ENCODE measurements at regions not wholly inside any gene's neighbourhood (a gene's known extent, or its start where the extent isn't known, plus 50 kb on each side); places are given as distances from the start of the nearest gene placed in this dataset.

- H3K4me2 ChIP-seq (ENCODE audit: insufficient read depth, low read length, poor library complexity, severe bottlenecking), result no peak overlapping the region
- no peak overlapping the region for H3K4me3 ChIP-seq (ENCODE audit: low read length in 2 of 2)
- no peak overlapping the region for H2AK5ac ChIP-seq (ENCODE audit: low read depth, low read length)
- H3K14ac ChIP-seq (ENCODE audit: low read length), result no peak overlapping the region
- H2BK120ac ChIP-seq (ENCODE audit: low read depth, low read length), result no peak overlapping the region
- H2BK15ac ChIP-seq (ENCODE audit: low read length), result no peak overlapping the region
- no peak overlapping the region for H2BK5ac ChIP-seq (ENCODE audit: low read length)
- no peak overlapping the region for H3K23ac ChIP-seq (ENCODE audit: low read depth, low read length, poor library complexity)
- H2AFZ ChIP-seq (ENCODE audit: low read length), result no peak overlapping the region
- peaks cover 0 to 3% of the 10 kb centered on the region in 2 donors for H3K4me1 ChIP-seq (ENCODE audit: control insufficient read depth in 2 of 2, insufficient read depth in 1 of 2, low read depth in 1 of 2, low read length in 2 of 2)
- no CpG with 5 or more reads among the region's 1 CpG for WGBS, 2 donors (ENCODE audit: extremely low coverage in 2 of 2, insufficient read length in 2 of 2, insufficient replicate concordance in 1 of 2)
- no peak overlapping the region for H3K9ac ChIP-seq (ENCODE audit: low read depth, low read length, poor library complexity)
- no peak overlapping the region for H4K91ac ChIP-seq (ENCODE audit: low read depth, low read length, poor library complexity)
- no peaks in the 10 kb centered on the region for H3K36me3 ChIP-seq (replicated peaks in 1 of 2; ENCODE audit: control insufficient read depth in 2 of 2, insufficient read depth in 2 of 2, low read length in 2 of 2)
- H3K27ac ChIP-seq (replicated peaks; ENCODE audit: low read length), result no peak overlapping the region
- H2BK12ac ChIP-seq (ENCODE audit: low read length), result no peak overlapping the region
- no peaks in the 10 kb centered on the region for H3K79me1 ChIP-seq (ENCODE audit: low read depth, low read length)
- no peaks in the 10 kb centered on the region for H3K9me3 ChIP-seq (replicated peaks in 1 of 2; ENCODE audit: control insufficient read depth in 2 of 2, insufficient read depth in 1 of 2, low read depth in 1 of 2, low read length in 2 of 2)
- H3K4ac ChIP-seq (ENCODE audit: low read length), result no peak overlapping the region
- no peak for DNase-seq (ENCODE audit: low spot score)
- H3K18ac ChIP-seq (ENCODE audit: low read length), result no peak overlapping the region
- H4K8ac ChIP-seq (ENCODE audit: low read depth, low read length), result no peak overlapping the region
- H3K27me3 ChIP-seq (ENCODE audit: control insufficient read depth in 3 of 3, insufficient read depth in 3 of 3, low read depth in 1 of 3, low read length in 3 of 3), result no peaks in the 10 kb centered on the region
Observed at GRCh38 chr15:38814891-38815290, 250.3 kb upstream of the RASGRP1 start.

- H2AFZ ChIP-seq (ENCODE audit: low read length), result no peak overlapping the region
- H3K4me1 ChIP-seq (ENCODE audit: control insufficient read depth in 2 of 2, insufficient read depth in 1 of 2, low read depth in 1 of 2, low read length in 2 of 2), result peaks cover 0 to 3% of the 10 kb centered on the region in 2 donors
- no peak overlapping the region for H2BK120ac ChIP-seq (ENCODE audit: low read depth, low read length)
- H2AK5ac ChIP-seq (ENCODE audit: low read depth, low read length), result no peak overlapping the region
- H3K18ac ChIP-seq (ENCODE audit: low read length), result no peak overlapping the region
- WGBS, 2 donors (ENCODE audit: extremely low coverage in 2 of 2, insufficient read length in 2 of 2, insufficient replicate concordance in 1 of 2), result no CpG with 5 or more reads among the region's 12 CpGs
- no peak overlapping the region for H3K23ac ChIP-seq (ENCODE audit: low read depth, low read length, poor library complexity)
- H4K8ac ChIP-seq (ENCODE audit: low read depth, low read length), result no peak overlapping the region
- DNase-seq (ENCODE audit: low spot score), result peak; percentile 64
- no peak overlapping the region for H3K4me3 ChIP-seq (ENCODE audit: low read length in 2 of 2)
- no peak overlapping the region for H2BK5ac ChIP-seq (ENCODE audit: low read length)
- H2BK15ac ChIP-seq (ENCODE audit: low read length), result no peak overlapping the region
- H3K4me2 ChIP-seq (ENCODE audit: insufficient read depth, low read length, poor library complexity, severe bottlenecking), result no peak overlapping the region
- H3K79me1 ChIP-seq (ENCODE audit: low read depth, low read length), result no peaks in the 10 kb centered on the region
- H3K14ac ChIP-seq (ENCODE audit: low read length), result no peak overlapping the region
- H3K9ac ChIP-seq (ENCODE audit: low read depth, low read length, poor library complexity), result no peak overlapping the region
- no peak overlapping the region for H3K4ac ChIP-seq (ENCODE audit: low read length)
- H3K27me3 ChIP-seq (ENCODE audit: control insufficient read depth in 3 of 3, insufficient read depth in 3 of 3, low read depth in 1 of 3, low read length in 3 of 3), result no peaks in the 10 kb centered on the region
- H3K9me3 ChIP-seq (replicated peaks in 1 of 2; ENCODE audit: control insufficient read depth in 2 of 2, insufficient read depth in 1 of 2, low read depth in 1 of 2, low read length in 2 of 2), result no peaks in the 10 kb centered on the region
- no peak overlapping the region for H4K91ac ChIP-seq (ENCODE audit: low read depth, low read length, poor library complexity)
- H3K36me3 ChIP-seq (replicated peaks in 1 of 2; ENCODE audit: control insufficient read depth in 2 of 2, insufficient read depth in 2 of 2, low read length in 2 of 2), result no peaks in the 10 kb centered on the region
- H3K27ac ChIP-seq (replicated peaks; ENCODE audit: low read length), result no peak overlapping the region
- H2BK12ac ChIP-seq (ENCODE audit: low read length), result no peak overlapping the region
Observed at GRCh38 chr15:38817427-38818156, 253.0 kb upstream of the RASGRP1 start.

GRCh38 chr15:38818157-38818790 lies 253.7 kb upstream of the RASGRP1 start:
- Histone ChIP-seq H3K9me3 (replicated peaks in 1 of 2; ENCODE audit: control insufficient read depth in 2 of 2, insufficient read depth in 1 of 2, low read depth in 1 of 2, low read length in 2 of 2) (no peaks in the 10 kb centered on the region), H2AFZ (ENCODE audit: low read length) (no peak overlapping the region), H2BK12ac (ENCODE audit: low read length) (peak overlapping the region; percentile 43), H3K27me3 (ENCODE audit: control insufficient read depth in 3 of 3, insufficient read depth in 3 of 3, low read depth in 1 of 3, low read length in 3 of 3) (no peaks in the 10 kb centered on the region), H3K18ac (ENCODE audit: low read length) (peak overlapping the region; percentile 72), H2BK5ac (ENCODE audit: low read length) (no peak overlapping the region), H3K27ac (replicated peaks; ENCODE audit: low read length) (no peak overlapping the region), H3K14ac (ENCODE audit: low read length) (no peak overlapping the region), H2BK15ac (ENCODE audit: low read length) (no peak overlapping the region), H4K8ac (ENCODE audit: low read depth, low read length) (no peak overlapping the region), H3K4ac (ENCODE audit: low read length) (no peak overlapping the region), H4K91ac (ENCODE audit: low read depth, low read length, poor library complexity) (no peak overlapping the region), H3K9ac (ENCODE audit: low read depth, low read length, poor library complexity) (no peak overlapping the region), H3K36me3 (replicated peaks in 1 of 2; ENCODE audit: control insufficient read depth in 2 of 2, insufficient read depth in 2 of 2, low read length in 2 of 2) (no peaks in the 10 kb centered on the region), H3K4me2 (ENCODE audit: insufficient read depth, low read length, poor library complexity, severe bottlenecking) (no peak overlapping the region), H2AK5ac (ENCODE audit: low read depth, low read length) (no peak overlapping the region), H3K4me3 (ENCODE audit: low read length in 2 of 2) (no peak overlapping the region), H3K4me1 (ENCODE audit: control insufficient read depth in 2 of 2, insufficient read depth in 1 of 2, low read depth in 1 of 2, low read length in 2 of 2) (peaks cover 0 to 3% of the 10 kb centered on the region in 2 donors), H2BK120ac (ENCODE audit: low read depth, low read length) (no peak overlapping the region), H3K79me1 (ENCODE audit: low read depth, low read length) (no peaks in the 10 kb centered on the region), H3K23ac (ENCODE audit: low read depth, low read length, poor library complexity) (no peak overlapping the region)
- WGBS, 2 donors (ENCODE audit: extremely low coverage in 2 of 2, insufficient read length in 2 of 2, insufficient replicate concordance in 1 of 2), result no CpG with 5 or more reads among the region's 9 CpGs
- DNase-seq (ENCODE audit: low spot score), result peak; percentile 5

- no peak overlapping the region for H4K91ac ChIP-seq (ENCODE audit: low read depth, low read length, poor library complexity)
- H3K4me2 ChIP-seq (ENCODE audit: insufficient read depth, low read length, poor library complexity, severe bottlenecking), result no peak overlapping the region
- H3K27ac ChIP-seq (replicated peaks; ENCODE audit: low read length), result no peak overlapping the region
- no peaks in the 10 kb centered on the region for H3K27me3 ChIP-seq (ENCODE audit: control insufficient read depth in 3 of 3, insufficient read depth in 3 of 3, low read depth in 1 of 3, low read length in 3 of 3)
- no peak overlapping the region for H4K8ac ChIP-seq (ENCODE audit: low read depth, low read length)
- H3K23ac ChIP-seq (ENCODE audit: low read depth, low read length, poor library complexity), result no peak overlapping the region
- H3K36me3 ChIP-seq (replicated peaks in 1 of 2; ENCODE audit: control insufficient read depth in 2 of 2, insufficient read depth in 2 of 2, low read length in 2 of 2), result no peaks in the 10 kb centered on the region
- H3K79me1 ChIP-seq (ENCODE audit: low read depth, low read length), result no peaks in the 10 kb centered on the region
- H2AFZ ChIP-seq (ENCODE audit: low read length), result no peak overlapping the region
- no peak overlapping the region for H3K18ac ChIP-seq (ENCODE audit: low read length)
- H3K4me3 ChIP-seq (ENCODE audit: low read length in 2 of 2), result no peak overlapping the region
- H2BK5ac ChIP-seq (ENCODE audit: low read length), result no peak overlapping the region
- no peak overlapping the region for H2BK15ac ChIP-seq (ENCODE audit: low read length)
- DNase-seq (ENCODE audit: low spot score), result no peak
- H3K9ac ChIP-seq (ENCODE audit: low read depth, low read length, poor library complexity), result no peak overlapping the region
- no CpG with 5 or more reads among the region's 8 CpGs for WGBS, 2 donors (ENCODE audit: extremely low coverage in 2 of 2, insufficient read length in 2 of 2, insufficient replicate concordance in 1 of 2)
- H2BK12ac ChIP-seq (ENCODE audit: low read length), result no peak overlapping the region
- H2AK5ac ChIP-seq (ENCODE audit: low read depth, low read length), result no peak overlapping the region
- no peaks in the 10 kb centered on the region for H3K9me3 ChIP-seq (replicated peaks in 1 of 2; ENCODE audit: control insufficient read depth in 2 of 2, insufficient read depth in 1 of 2, low read depth in 1 of 2, low read length in 2 of 2)
- H2BK120ac ChIP-seq (ENCODE audit: low read depth, low read length), result no peak overlapping the region
- peaks cover 0 to 3% of the 10 kb centered on the region in 2 donors for H3K4me1 ChIP-seq (ENCODE audit: control insufficient read depth in 2 of 2, insufficient read depth in 1 of 2, low read depth in 1 of 2, low read length in 2 of 2)
- H3K14ac ChIP-seq (ENCODE audit: low read length), result no peak overlapping the region
- no peak overlapping the region for H3K4ac ChIP-seq (ENCODE audit: low read length)
Observed at GRCh38 chr15:38819387-38819950, 254.9 kb upstream of the RASGRP1 start.

Measured in neuronal stem cell (in vitro differentiated cells).